MG63 (cell line): ENCODE measurements at regions not wholly inside any gene's neighbourhood (a gene's known extent, or its start where the extent isn't known, plus 50 kb on each side); places are given as distances from the start of the nearest gene placed in this dataset.

ENCODE experiments used
- DNase-seq: peaks from one replicate; pipeline ENCODE4 v3.0.0-alpha.2; 2020
- H3K27me3 ChIP-seq: fragments of 250-450 bp; sonication (Bioruptor Pico); 2 replicates; pipeline ENCODE4 v1.5.1; 2020; ENCODE audit warnings: mild to moderate bottlenecking, moderate library complexity
- H3K36me3 ChIP-seq: fragments of 250-450 bp; sonication (Bioruptor Pico); 2 replicates; pipeline ENCODE4 v1.5.1; 2020; ENCODE audit warnings: mild to moderate bottlenecking, moderate library complexity
- H3K4me3 ChIP-seq: fragments of 250-450 bp; sonication (Bioruptor Pico); 2 replicates; pipeline ENCODE4 v1.5.1; 2020; ENCODE audit warnings: mild to moderate bottlenecking, moderate library complexity
- H3K9me3 ChIP-seq: fragments of 250-450 bp; sonication (Bioruptor Pico); 2 replicates; pipeline ENCODE4 v1.5.1; 2020; ENCODE audit warnings: mild to moderate bottlenecking, moderate library complexity

GRCh38 chr5:135239453-135240282 is 159.4 kb downstream of the MACROH2A1 start:
- no peaks in the 10 kb centered on the region for H3K27me3 ChIP-seq
- no peak for DNase-seq
- H3K9me3 ChIP-seq, result no peaks in the 10 kb centered on the region
- no peak overlapping the region for H3K4me3 ChIP-seq
- no peaks in the 10 kb centered on the region for H3K36me3 ChIP-seq

DNA sequence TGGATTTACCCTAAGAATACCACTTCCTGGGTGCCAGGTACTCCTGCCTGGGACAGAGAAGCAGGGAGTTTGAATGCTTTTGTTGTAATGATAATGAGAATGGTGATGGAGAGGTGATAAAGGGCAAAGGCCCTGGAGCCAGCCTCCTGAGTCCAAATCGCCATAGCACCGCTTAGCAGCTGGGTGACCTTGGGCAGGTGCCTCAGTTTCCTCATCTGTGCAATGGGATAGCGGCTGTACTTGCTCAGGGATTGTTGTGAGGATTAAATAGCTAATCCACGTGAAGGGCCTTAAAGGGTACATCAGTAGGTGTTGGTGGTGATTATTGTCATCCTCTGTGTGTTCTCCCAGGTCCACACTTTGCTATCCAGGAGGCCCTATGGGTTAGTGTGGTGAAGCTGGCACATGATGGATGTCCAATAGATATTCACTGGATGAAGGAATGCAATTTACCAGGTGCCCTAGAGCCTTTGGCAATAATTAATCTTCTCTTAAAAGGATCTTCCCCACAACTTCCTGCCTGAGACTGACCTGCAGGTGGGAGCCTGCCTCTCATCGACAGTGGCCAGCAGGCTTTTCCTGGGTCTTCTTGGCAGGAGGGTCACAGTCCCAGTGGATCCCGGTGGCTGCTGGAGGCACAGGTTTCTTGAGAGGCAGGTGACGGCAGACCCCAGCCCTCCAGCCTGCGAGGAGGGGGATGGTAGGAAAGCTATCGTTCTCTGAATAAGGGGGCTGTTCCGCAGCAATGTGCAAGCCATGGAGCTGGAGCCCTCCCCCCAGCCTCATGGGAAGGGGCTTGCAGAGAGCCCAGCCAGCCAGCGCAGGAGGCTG is 160.2 kb downstream of the MACROH2A1 start:
- DNase-seq, result no peak
- no peaks in the 10 kb centered on the region for H3K27me3 ChIP-seq
- no peaks in the 10 kb centered on the region for H3K9me3 ChIP-seq
- H3K4me3 ChIP-seq, result no peak overlapping the region
- H3K36me3 ChIP-seq, result no peaks in the 10 kb centered on the region

DNA sequence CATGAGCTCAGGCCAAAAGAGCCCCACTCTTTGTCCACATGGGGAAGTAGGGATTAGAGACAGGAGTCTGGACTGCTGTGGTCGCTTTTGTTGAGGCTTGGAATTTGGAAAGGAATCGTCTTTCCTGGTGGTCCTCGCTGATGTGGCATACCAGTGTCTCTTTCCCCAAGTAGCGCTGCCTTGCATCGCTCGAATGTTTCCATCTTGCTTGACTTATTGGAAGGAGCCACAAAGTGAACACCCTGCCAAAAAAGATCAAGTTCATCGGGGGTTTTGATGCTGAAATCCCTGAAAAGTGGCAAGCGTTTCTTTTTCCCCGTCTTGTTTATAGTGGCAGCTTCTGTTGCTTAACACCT is 161.3 kb downstream of the MACROH2A1 start:
- Histone ChIP-seq H3K4me3 (no peak overlapping the region), H3K27me3 (no peaks in the 10 kb centered on the region), H3K9me3 (no peaks in the 10 kb centered on the region), H3K36me3 (no peaks in the 10 kb centered on the region)
- no peak for DNase-seq

DNA sequence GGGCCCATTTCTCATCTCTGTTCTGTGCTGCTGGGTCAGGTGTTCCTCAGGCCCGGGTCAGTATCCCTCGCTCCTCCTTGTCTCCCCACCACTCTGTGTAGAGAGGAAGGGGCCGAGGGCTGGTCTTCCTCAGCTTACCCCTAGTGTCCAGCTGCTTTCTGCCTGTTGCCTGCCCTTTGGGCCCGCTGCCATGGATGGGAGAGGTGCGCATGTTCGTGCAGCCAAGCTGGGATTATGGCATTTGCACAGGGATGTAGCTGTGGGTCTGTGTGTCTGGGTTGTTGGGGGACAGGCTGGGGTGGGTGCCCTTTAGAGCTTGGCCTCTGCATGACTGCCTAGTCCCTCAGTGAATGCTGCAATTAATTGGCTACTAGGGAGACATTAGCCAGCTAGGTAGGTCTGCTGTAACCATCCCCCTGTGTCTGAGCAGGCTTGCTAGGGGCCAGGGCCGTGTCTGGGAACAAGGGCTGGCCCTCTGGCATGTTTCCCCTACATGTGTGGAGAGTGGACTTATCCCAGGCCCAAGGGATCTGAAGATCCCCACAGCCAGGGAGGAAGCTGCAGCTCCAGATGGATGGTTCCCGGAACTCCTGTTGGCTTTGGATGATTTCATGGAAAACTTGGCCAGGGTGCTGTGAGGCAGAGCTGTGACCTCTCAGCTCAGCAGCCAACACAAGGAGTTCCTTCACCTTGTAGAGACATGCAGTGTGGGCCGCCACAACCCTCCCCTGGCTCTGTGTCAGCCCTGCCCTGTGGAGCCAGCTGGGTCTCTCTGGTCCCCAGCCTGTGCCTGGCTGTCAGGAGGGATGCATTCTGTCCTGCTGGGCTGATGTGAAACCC is 161.9 kb downstream of the MACROH2A1 start:
- H3K27me3 ChIP-seq, result no peaks in the 10 kb centered on the region
- no peaks in the 10 kb centered on the region for H3K36me3 ChIP-seq
- DNase-seq, result peak; percentile 22
- no peaks in the 10 kb centered on the region for H3K9me3 ChIP-seq
- no peak overlapping the region for H3K4me3 ChIP-seq

GRCh38 chr5:135236228-135236907 is 162.7 kb downstream of the MACROH2A1 start:
- no peak overlapping the region for H3K4me3 ChIP-seq
- no peaks in the 10 kb centered on the region for H3K27me3 ChIP-seq
- no peaks in the 10 kb centered on the region for H3K9me3 ChIP-seq
- H3K36me3 ChIP-seq, result no peaks in the 10 kb centered on the region
- no peak for DNase-seq

DNA sequence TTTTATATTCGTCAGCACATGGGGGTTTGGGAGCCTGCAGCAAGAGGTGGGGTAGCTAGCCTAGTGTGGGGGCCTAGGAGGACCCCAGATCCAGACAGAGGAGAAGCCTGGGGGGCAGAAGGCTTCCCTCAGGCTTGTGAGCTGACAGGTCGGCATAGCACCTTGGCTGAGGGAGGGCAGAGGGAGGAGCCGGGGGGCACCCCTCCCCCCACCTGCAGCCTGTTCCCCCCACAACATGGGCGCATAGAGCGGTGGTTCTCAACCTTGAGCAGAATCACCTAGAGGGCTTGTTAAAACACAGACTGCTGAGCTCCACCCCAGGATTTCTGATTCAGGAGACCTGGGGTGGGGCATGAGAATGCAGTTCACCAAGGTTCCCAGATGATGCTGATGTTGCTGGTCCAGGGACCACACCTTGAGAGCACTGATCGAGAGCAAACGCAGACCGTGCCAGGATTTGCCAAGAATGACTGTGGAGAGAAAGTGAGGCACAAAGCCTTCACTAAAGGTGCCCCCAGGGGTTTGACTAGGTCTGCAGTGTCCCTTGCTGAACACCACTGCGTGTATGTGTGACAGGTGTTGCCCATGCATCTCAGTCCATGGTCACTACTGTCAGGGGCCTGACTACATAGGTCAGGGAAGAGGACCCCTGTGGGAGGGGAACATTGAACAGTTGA is 163.3 kb downstream of the MACROH2A1 start:
- no peak for DNase-seq
- Histone ChIP-seq H3K36me3 (no peaks in the 10 kb centered on the region), H3K27me3 (no peaks in the 10 kb centered on the region), H3K9me3 (no peaks in the 10 kb centered on the region), H3K4me3 (no peak overlapping the region)

GRCh38 chr5:135234666-135235401 is 164.2 kb downstream of the MACROH2A1 start:
- DNase-seq, result no peak
- Histone ChIP-seq H3K27me3 (no peaks in the 10 kb centered on the region), H3K4me3 (no peak overlapping the region), H3K9me3 (no peaks in the 10 kb centered on the region), H3K36me3 (no peaks in the 10 kb centered on the region)

- Histone ChIP-seq H3K27me3 (no peaks in the 10 kb centered on the region), H3K4me3 (no peak overlapping the region), H3K9me3 (no peaks in the 10 kb centered on the region), H3K36me3 (no peaks in the 10 kb centered on the region)
- no peak for DNase-seq
Observed at GRCh38 chr5:135234242-135234641, 164.8 kb downstream of the MACROH2A1 start.

- no peak for DNase-seq
Observed at GRCh38 chr5:135233477-135233876, 165.6 kb downstream of the MACROH2A1 start.

GRCh38 chr5:135232958-135233357 is 166.1 kb downstream of the MACROH2A1 start:
- Histone ChIP-seq H3K9me3 (no peaks in the 10 kb centered on the region), H3K36me3 (no peaks in the 10 kb centered on the region), H3K27me3 (no peaks in the 10 kb centered on the region), H3K4me3 (no peak overlapping the region)
- DNase-seq, result peak; percentile 100

More at GRCh38 chr5:135233477-135233876, 165.6 kb downstream of the MACROH2A1 start:
- no peaks in the 10 kb centered on the region for H3K36me3 ChIP-seq
- H3K27me3 ChIP-seq, result no peaks in the 10 kb centered on the region
- no peaks in the 10 kb centered on the region for H3K9me3 ChIP-seq
- H3K4me3 ChIP-seq, result no peak overlapping the region

- H3K27me3 ChIP-seq, result no peaks in the 10 kb centered on the region
- H3K4me3 ChIP-seq, result no peak overlapping the region
- H3K36me3 ChIP-seq, result no peaks in the 10 kb centered on the region
- H3K9me3 ChIP-seq, result no peaks in the 10 kb centered on the region
- no peak for DNase-seq
Observed at GRCh38 chr5:135231289-135231688, 167.7 kb downstream of the MACROH2A1 start.

- Histone ChIP-seq H3K9me3 (no peaks in the 10 kb centered on the region), H3K36me3 (no peaks in the 10 kb centered on the region), H3K4me3 (no peak overlapping the region), H3K27me3 (no peaks in the 10 kb centered on the region)
- DNase-seq, result peak; percentile 92
Observed at GRCh38 chr5:135230251-135230925, 168.6 kb downstream of the MACROH2A1 start.

- Histone ChIP-seq H3K9me3 (no peaks in the 10 kb centered on the region), H3K4me3 (no peak overlapping the region), H3K36me3 (no peaks in the 10 kb centered on the region), H3K27me3 (no peaks in the 10 kb centered on the region)
- DNase-seq, result no peak
Observed at GRCh38 chr5:135229679-135230132, 169.3 kb downstream of the MACROH2A1 start.

DNA sequence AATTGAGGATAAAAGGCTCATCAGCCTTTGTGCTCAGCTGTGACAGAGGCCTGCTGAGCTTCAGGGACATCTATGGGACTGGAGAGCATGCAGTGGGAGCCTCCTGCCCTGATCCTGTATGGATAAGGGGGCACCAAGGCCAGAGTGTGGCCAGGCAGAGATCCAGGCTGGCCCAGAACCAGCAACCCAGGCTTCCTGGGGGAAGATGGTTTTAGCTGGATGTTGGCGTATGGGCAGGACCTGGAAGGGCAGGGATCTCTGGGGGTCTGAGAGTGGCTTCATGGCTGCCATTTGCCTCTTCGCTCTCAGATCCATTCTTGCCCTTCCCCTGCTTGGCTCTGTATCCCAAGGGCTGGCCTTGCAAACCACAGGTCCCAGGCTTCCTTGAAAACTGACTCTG is 169.9 kb downstream of the MACROH2A1 start:
- Histone ChIP-seq H3K9me3 (no peaks in the 10 kb centered on the region), H3K36me3 (no peaks in the 10 kb centered on the region), H3K4me3 (no peak overlapping the region), H3K27me3 (no peaks in the 10 kb centered on the region)
- DNase-seq, result no peak

- Histone ChIP-seq H3K4me3 (no peak overlapping the region), H3K9me3 (no peaks in the 10 kb centered on the region), H3K36me3 (no peaks in the 10 kb centered on the region), H3K27me3 (no peaks in the 10 kb centered on the region)
- DNase-seq, result no peak
Observed at GRCh38 chr5:135228222-135228621, 170.8 kb downstream of the MACROH2A1 start.
